BLaER1 treated with 17β-estradiol and CSF1 and Interleukin-3, amounts not matched to agents 10 nM and 100 nM (cell line): ENCODE measurements at regions not wholly inside any gene's neighbourhood (a gene's known extent, or its start where the extent isn't known, plus 50 kb on each side); places are given as distances from the start of the nearest gene placed in this dataset.

Experiments
- H3K27ac ChIP-seq, 11 experiments: shearing (Covaris generic); formaldehyde crosslinking; 2 replicates each; pipeline ENCODE4 v1.8.1; 2022
- H3K27me3 ChIP-seq, 11 experiments: shearing (Covaris generic); formaldehyde crosslinking; 2 replicates each; pipeline ENCODE4 v1.8.1; 2022
- H3K36me3 ChIP-seq, 11 experiments: shearing (Covaris generic); formaldehyde crosslinking; 2 replicates each; pipeline ENCODE4 v1.8.1; 2022
- H3K4me1 ChIP-seq, 10 experiments: shearing (Covaris generic); formaldehyde crosslinking; 2 replicates each; pipeline ENCODE4 v1.8.1; 2022
- H3K4me2 ChIP-seq, 11 experiments: shearing (Covaris generic); formaldehyde crosslinking; 2 replicates each; pipeline ENCODE4 v1.8.1; 2022
- H3K4me3 ChIP-seq, 10 experiments: shearing (Covaris generic); formaldehyde crosslinking; 2 replicates each; pipeline ENCODE4 v1.8.1; 2022
- H3K9ac ChIP-seq, 11 experiments: shearing (Covaris generic); formaldehyde crosslinking; 2 replicates each; pipeline ENCODE4 v1.8.1; 2022
- H3K9me3 ChIP-seq, 11 experiments: shearing (Covaris generic); formaldehyde crosslinking; replicated peaks in 1 of 11; 2 replicates each; pipeline ENCODE4 v1.8.1; 2022
- H4K20me1 ChIP-seq, 11 experiments: shearing (Covaris generic); formaldehyde crosslinking; 2 replicates each; pipeline ENCODE4 v1.8.1; 2022
- Cebpa-rat ChIP-seq, 11 experiments: shearing (Covaris generic); IDR thresholded peaks; 2 replicates each; pipeline ENCODE4 v1.8.1; 2022

- no peak overlapping the region for H3K27ac ChIP-seq
- no peak overlapping the region for H3K4me3 ChIP-seq
- H3K27me3 ChIP-seq, result no peaks in the 10 kb centered on the region
- no peaks in the 10 kb centered on the region for H3K36me3 ChIP-seq
- no peaks in the 10 kb centered on the region for H3K4me1 ChIP-seq
- no peaks in the 10 kb centered on the region for H4K20me1 ChIP-seq
- TF ChIP-seq Cebpa-rat (IDR thresholded peaks at IDR 0.05), result no peak
- H3K9me3 ChIP-seq, result peaks cover 21 to 51% (median 34%) of the 10 kb centered on the region in 11 experiments
- no peak overlapping the region for H3K4me2 ChIP-seq
- no peak overlapping the region for H3K9ac ChIP-seq
Observed at GRCh38 chr7:4549681-4550080, 132.4 kb upstream of the FOXK1 start.

- Histone ChIP-seq H3K4me3 (no peak overlapping the region), H3K9me3 (peaks cover 21 to 55% (median 38%) of the 10 kb centered on the region in 11 experiments), H4K20me1 (no peaks in the 10 kb centered on the region), H3K4me2 (no peak overlapping the region), H3K36me3 (no peaks in the 10 kb centered on the region), H3K9ac (no peak overlapping the region), H3K27me3 (no peaks in the 10 kb centered on the region), H3K27ac (no peak overlapping the region), H3K4me1 (no peaks in the 10 kb centered on the region)
- TF ChIP-seq Cebpa-rat (IDR thresholded peaks at IDR 0.05), result no peak
Observed at GRCh38 chr7:4550117-4550516, 132.0 kb upstream of the FOXK1 start.

DNA sequence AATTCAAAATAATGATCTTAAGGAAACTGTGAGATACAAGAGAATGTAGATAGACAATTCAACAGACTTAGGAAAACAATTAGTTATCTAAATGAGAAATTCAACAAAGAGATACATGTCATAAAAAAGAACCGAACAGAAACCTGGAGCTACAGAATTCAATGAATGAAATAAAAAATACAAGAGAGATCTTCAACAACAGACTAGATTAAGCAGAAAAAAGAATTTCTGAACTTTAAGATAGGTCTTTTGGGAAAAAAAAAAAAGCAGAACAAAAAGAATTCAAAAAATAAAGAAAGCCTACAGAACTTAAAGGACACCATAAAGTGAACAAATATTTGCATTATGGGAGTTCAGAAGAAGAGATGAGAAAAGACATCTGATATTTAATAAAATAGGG lies 129.1 kb upstream of the FOXK1 start:
- H3K9me3 ChIP-seq, result peaks cover 28 to 74% (median 45%) of the 10 kb centered on the region in 11 experiments
- H3K27me3 ChIP-seq, result no peaks in the 10 kb centered on the region
- H3K4me1 ChIP-seq, result no peaks in the 10 kb centered on the region
- no peaks in the 10 kb centered on the region for H4K20me1 ChIP-seq
- H3K4me3 ChIP-seq, result no peak overlapping the region
- H3K9ac ChIP-seq, result no peak overlapping the region
- no peak overlapping the region for H3K4me2 ChIP-seq
- H3K27ac ChIP-seq, result no peak overlapping the region
- H3K36me3 ChIP-seq, result no peaks in the 10 kb centered on the region
- TF ChIP-seq Cebpa-rat (IDR thresholded peaks at IDR 0.05), result no peak

GRCh38 chr7:4556868-4557793 lies 125.0 kb upstream of the FOXK1 start:
- peaks cover 20 to 49% (median 30%) of the 10 kb centered on the region in 11 experiments for H3K9me3 ChIP-seq
- TF ChIP-seq Cebpa-rat (IDR thresholded peaks at IDR 0.05), result no peak
- H4K20me1 ChIP-seq, result no peaks in the 10 kb centered on the region
- no peak overlapping the region for H3K27ac ChIP-seq
- no peaks in the 10 kb centered on the region for H3K36me3 ChIP-seq
- no peak overlapping the region for H3K9ac ChIP-seq
- H3K4me2 ChIP-seq, result no peak overlapping the region
- H3K4me1 ChIP-seq, result no peaks in the 10 kb centered on the region
- H3K4me3 ChIP-seq, result no peak overlapping the region
- no peaks in the 10 kb centered on the region for H3K27me3 ChIP-seq

GRCh38 chr7:4561795-4562194 lies 120.3 kb upstream of the FOXK1 start:
- no peak for TF ChIP-seq Cebpa-rat (IDR thresholded peaks at IDR 0.05)
- no peaks in the 10 kb centered on the region for H3K4me1 ChIP-seq
- H3K27ac ChIP-seq, result no peak overlapping the region
- H3K4me2 ChIP-seq, result no peak overlapping the region
- H3K9ac ChIP-seq, result no peak overlapping the region
- no peaks in the 10 kb centered on the region; a peak in 1 of 22 replicates for H3K36me3 ChIP-seq
- no peaks in the 10 kb centered on the region for H4K20me1 ChIP-seq
- H3K9me3 ChIP-seq, result peaks cover 10 to 33% (median 16%) of the 10 kb centered on the region in 11 experiments; a peak in 20 of 22 replicates
- H3K27me3 ChIP-seq, result no peaks in the 10 kb centered on the region
- no peak overlapping the region for H3K4me3 ChIP-seq

GRCh38 chr7:4566714-4567113 lies 115.4 kb upstream of the FOXK1 start:
- H4K20me1 ChIP-seq, result no peaks in the 10 kb centered on the region
- no peak overlapping the region for H3K9ac ChIP-seq
- H3K27ac ChIP-seq, result no peak overlapping the region
- no peak overlapping the region for H3K4me2 ChIP-seq
- no peak overlapping the region for H3K4me3 ChIP-seq
- H3K36me3 ChIP-seq, result no peaks in the 10 kb centered on the region; a peak in 1 of 22 replicates
- no peaks in the 10 kb centered on the region for H3K27me3 ChIP-seq
- peaks cover 10 to 33% (median 21%) of the 10 kb centered on the region in 11 experiments; a peak in 20 of 22 replicates for H3K9me3 ChIP-seq
- H3K4me1 ChIP-seq, result no peaks in the 10 kb centered on the region
- no peak for TF ChIP-seq Cebpa-rat (IDR thresholded peaks at IDR 0.05)

GRCh38 chr7:4574851-4575250 lies 107.2 kb upstream of the FOXK1 start:
- H3K4me3 ChIP-seq, result no peak overlapping the region
- no peak overlapping the region for H3K27ac ChIP-seq
- peaks cover 11 to 39% (median 29%) of the 10 kb centered on the region in 11 experiments for H3K9me3 ChIP-seq
- no peaks in the 10 kb centered on the region for H4K20me1 ChIP-seq
- TF ChIP-seq Cebpa-rat (IDR thresholded peaks at IDR 0.05), result no peak
- no peaks in the 10 kb centered on the region for H3K36me3 ChIP-seq
- H3K4me1 ChIP-seq, result no peaks in the 10 kb centered on the region
- H3K9ac ChIP-seq, result no peak overlapping the region
- no peaks in the 10 kb centered on the region for H3K27me3 ChIP-seq
- H3K4me2 ChIP-seq, result no peak overlapping the region

DNA sequence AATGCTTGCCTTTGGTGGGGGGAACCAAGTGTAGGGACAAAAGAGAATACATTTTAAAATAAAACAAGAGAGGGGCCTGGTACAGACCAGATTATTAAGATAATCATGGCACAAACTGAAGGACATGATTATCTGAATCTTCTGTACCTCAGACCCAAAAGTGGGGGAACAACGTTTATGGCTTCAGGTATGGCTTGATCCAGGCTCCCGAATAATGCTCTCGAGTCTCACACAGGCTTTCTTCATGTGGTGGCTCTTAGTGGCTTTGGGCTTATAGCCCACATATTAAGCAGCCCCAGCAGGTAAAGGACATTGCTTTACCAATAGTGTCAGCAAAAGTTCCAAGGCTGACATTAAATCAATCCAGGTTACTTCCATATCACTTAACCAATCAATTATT lies 106.8 kb upstream of the FOXK1 start:
- H4K20me1 ChIP-seq, result no peaks in the 10 kb centered on the region
- no peaks in the 10 kb centered on the region for H3K36me3 ChIP-seq
- no peak overlapping the region for H3K27ac ChIP-seq
- H3K27me3 ChIP-seq, result no peaks in the 10 kb centered on the region
- H3K4me3 ChIP-seq, result no peak overlapping the region
- H3K4me2 ChIP-seq, result no peak overlapping the region
- TF ChIP-seq Cebpa-rat (IDR thresholded peaks at IDR 0.05), result no peak
- H3K9ac ChIP-seq, result no peak overlapping the region
- H3K4me1 ChIP-seq, result no peaks in the 10 kb centered on the region
- H3K9me3 ChIP-seq, result peaks cover 11 to 35% (median 28%) of the 10 kb centered on the region in 11 experiments

DNA sequence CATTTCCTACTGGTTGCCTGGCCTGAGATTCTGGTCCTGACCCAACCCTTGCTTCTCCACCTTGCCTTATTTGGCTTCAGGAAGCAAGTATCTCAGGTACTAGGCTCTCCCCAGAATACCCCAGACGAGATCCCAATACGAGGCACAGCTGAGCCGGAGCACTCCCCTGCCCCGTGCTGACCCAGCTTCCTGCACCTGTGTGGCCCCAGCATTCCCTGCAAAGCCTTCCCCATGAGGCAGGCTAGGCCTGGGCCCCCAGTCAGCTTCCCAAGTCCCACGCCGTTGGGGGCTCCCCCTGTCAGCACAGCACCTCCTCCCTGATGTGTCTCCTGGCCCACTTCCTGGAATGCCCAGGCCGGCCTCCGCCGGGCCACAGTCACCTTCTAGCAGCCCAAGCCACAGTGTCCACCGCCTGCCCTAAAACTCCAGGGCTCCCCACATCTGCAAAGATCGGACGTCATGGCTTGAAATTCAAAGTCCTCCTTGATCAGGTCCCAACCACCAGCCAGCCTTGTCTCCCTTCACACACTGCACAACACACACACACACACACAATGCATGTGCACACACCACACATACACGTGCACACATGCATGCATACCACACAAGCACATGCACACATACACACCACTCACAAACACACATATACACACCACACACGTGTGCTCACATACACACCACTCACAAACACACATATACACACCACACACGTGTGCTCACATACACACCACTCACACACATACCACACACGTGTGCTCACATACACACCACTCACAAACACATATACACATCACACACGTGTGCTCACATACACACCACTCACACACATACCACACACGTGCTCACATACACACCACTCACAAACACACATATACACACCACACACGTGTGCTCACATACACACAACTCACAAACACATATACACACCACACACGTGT lies 78.9 kb upstream of the FOXK1 start:
- H3K27me3 ChIP-seq, result no peaks in the 10 kb centered on the region
- H3K4me1 ChIP-seq, result no peaks in the 10 kb centered on the region; a peak in 1 of 20 replicates
- H4K20me1 ChIP-seq, result no peaks in the 10 kb centered on the region
- H3K36me3 ChIP-seq, result no peaks in the 10 kb centered on the region
- TF ChIP-seq Cebpa-rat (IDR thresholded peaks at IDR 0.05), result no peak
- no peak overlapping the region for H3K4me3 ChIP-seq
- H3K9ac ChIP-seq, result no peak overlapping the region
- no peak overlapping the region for H3K4me2 ChIP-seq
- no peak overlapping the region for H3K27ac ChIP-seq
- no peaks in the 10 kb centered on the region for H3K9me3 ChIP-seq
